GM18502 (cell line): ENCODE measurements at regions not wholly inside any gene's neighbourhood (a gene's known extent, or its start where the extent isn't known, plus 50 kb on each side); places are given as distances from the start of the nearest gene placed in this dataset.

ENCODE experiments used
- ATAC-seq: cut with Tn5 transposase; IDR thresholded peaks from one replicate; pipeline ENCODE4 v1.9.1; 2021; ENCODE audit warnings: mild to moderate bottlenecking; ENCODE audit not compliant: unreplicated experiment, poor library complexity

DNA sequence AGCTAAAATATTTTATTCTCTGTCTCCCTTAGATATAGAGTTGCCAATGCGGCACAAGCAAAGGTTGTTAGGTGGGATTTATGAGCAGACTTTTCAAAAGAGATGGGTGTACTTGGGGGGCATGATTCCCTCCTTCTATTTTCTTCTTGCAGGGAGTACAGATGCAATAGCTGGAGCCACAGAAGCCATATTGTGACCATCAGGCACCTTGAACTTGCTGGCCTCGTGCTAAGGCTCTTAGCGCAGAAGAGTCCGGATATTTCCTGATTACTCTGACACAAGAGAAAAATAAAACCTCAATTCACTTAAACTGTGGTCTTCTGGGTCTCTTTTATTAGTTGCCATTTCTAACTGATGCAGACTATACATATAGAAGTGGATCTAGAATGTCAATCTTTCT lies 547.4 kb downstream of the MIAT start:
- ATAC-seq = no peak

DNA sequence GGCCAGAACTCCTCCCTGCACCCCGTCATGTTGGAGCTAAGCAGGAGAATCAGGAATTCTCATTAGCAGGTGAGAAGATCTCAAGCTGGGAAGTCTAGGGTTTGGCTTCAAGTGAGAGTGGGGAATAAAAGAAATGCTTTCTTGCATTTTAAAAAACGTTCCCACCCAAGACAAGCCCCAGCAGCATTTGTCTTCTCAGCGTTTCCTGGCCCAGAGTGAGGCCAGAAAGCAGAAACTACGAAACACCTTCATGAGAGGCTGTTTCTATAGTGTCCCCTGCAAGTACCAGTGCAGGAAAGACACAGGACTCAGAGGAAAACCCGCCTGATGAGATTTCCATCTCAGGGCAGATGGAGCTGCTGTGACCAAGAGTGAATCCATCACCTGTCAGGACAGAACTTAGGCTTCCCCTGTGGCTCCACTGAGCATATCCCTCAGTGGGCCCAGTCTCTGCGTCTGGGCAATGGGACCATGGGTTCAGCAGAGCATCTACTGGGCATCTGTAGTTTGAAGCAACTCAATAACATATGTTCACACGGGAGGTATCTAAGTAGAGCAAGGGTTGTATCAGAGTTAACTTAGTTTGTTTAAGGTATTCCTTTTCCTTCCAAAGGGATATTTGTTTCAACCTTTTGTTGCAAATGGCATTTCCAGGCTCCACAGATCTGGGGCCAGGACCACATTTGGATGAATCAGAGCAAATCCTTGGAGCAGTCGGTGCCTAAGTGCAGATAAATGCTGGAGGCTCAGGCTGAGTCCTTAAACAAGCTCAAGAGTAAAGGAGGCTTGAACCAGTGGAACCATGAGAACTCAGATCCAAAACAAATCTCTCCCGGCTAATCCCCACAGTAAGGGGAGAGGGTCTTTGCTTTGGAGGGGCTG lies 548.3 kb downstream of the MIAT start:
- ATAC-seq = no peak

GRCh38 chr22:27206374-27207133 lies 549.2 kb downstream of the MIAT start:
- ATAC-seq = no peak

GRCh38 chr22:27207266-27207665 lies 549.9 kb downstream of the MIAT start:
- ATAC-seq = no peak

DNA sequence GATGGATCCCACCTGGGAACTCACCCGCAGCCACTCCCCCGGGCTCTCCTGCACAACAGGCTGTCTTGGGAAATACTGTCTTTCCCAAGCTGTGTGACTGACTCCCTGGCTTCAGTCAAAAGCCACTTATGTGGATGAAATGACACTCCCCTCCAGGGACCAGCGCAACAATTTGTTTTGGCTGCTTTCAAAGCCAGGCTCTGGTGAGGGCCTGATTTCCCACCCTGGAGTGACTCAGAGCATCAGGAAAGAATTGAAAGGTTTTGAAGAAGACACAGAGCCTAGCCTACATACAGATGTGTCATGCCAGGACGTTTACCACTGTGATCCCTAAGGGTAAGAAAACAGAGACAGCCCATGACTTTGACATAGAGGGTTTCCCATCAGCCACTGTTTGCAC lies 550.5 kb downstream of the MIAT start:
- no peak for ATAC-seq

DNA sequence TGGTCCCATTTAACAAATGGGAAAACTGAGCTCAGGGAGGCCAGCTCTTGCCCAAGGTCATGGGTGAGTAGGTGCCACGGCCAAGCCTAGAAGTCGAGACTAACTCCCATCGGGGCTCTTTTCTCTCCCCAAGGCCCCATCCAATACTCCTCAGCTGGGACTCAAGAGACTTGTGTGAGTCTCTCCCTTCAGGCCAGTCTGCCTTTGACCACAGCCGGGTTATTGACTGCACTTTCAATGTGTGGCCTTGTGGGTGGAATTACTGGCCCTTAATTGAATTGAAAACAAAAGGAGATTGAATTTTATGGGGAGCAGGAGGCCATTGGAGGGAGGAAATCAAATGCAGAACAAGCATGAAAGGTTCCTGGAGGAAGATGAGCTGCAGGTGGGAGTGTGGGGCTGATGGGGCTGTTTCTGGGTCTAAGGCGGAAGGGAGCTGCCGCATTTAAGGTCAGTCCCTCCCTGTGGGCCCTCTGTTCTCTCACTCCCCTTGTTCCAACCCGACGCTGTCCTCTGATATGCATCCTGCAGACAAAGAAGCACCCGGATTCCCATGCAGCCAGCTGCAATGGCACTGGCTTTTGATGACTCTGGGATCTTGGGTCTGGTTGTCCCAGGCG lies 552.8 kb downstream of the MIAT start:
- ATAC-seq = no peak

DNA sequence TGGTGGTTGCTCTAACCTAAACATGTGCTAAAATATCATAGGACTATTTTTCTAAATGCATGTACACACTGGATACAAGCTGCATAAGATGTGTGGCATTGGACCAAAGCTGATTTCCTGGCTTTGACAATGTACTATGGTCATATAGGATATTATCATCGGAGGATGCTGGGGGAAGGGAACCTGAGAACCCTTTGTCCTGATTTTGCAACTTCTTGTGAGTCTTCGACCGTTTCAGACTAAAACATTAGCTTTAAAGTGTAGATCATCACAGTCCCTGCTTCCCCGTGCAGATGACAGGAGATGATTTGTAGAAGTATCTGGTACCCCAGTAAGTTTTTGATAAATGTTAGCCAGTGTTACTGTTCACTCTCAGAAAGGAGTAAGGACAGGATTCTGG lies 554.7 kb downstream of the MIAT start:
- ATAC-seq = no peak

DNA sequence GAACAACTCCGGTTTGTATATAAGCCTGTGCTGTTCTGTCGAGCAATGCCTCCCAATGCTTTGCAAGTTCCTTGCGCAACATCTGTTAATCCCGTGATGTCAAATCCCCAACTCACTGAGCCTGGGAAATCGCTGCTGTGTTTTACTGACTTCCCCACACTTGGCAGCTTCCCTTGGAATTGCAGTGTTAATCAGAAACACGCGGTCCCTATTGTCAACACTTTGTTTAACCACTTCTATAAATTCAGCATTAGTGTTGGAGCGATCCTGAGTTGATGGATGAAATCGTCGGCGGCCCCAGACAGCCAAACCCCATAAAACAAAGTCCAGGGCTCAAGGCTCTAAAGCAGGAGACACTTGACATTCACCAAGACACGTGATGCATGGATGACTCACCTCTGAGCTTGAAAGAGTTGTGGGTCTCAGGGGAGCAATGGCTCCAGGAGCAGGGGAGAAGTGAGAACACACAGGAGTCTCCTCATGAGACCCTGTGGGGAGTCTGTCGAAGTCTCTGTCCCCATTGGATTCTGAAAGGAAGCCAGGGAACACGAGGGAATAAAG lies 555.3 kb downstream of the MIAT start:
- ATAC-seq = no peak

DNA sequence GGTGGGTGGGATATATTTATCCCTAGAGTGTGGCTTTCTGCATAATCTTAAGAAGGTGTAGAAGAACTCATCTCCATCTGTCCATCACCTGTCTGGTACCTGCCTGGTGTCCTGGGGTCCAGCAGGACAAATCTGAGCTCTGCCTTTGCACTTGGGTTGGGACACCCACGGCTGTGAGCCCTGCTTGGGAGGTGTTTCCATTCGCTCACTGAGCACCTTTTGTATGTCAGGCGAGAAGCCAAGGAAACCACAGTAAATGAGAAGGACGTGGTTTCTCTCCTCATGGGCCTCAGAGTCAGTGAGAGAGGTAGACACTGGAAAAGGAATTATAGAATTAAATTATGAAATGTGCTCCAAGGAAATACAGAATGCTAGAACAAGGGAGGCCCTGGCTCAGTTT lies 555.9 kb downstream of the MIAT start:
- ATAC-seq = no peak

DNA sequence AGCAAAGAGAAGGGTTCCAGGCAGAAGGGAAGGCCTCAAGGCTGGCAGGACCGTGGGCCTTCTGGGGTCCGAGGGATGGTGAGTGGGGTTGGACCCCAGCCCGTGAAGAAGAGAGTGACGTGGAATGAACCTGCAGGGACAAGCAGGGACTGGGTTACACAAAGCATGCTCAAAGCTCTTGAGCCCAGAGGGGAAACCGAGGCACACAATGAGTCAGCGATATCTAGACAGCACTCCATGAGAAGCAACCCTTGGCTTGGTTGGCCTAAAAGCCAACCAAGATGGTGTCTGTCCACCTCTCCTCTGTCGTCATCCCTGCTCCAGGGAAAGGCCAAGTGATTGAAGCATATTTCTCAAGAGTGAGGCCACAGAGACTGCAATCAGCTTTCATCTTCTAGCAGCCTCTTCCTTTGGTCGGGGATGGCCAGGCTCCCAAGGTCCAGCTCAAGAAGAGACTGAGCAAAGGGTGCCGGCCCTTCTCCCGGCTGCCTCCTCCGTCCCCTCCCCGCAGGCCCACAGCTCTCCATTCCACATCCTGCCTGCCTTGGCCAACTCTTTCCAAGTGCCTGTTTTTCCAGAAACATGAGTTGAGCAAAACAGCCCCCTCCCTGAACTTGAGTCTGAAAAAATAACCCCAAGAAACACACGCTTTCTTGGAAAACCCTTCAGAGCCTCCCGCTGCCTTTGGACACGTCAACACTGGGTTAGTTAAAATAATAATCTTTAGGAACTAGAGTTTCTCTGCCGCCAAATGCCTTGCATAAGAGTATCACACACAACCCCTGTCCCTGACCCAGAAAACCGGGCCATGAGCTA lies 556.6 kb downstream of the MIAT start:
- ATAC-seq = no peak

- ATAC-seq = no peak
Measured at GRCh38 chr22:27214691-27215090, 557.3 kb downstream of the MIAT start.

DNA sequence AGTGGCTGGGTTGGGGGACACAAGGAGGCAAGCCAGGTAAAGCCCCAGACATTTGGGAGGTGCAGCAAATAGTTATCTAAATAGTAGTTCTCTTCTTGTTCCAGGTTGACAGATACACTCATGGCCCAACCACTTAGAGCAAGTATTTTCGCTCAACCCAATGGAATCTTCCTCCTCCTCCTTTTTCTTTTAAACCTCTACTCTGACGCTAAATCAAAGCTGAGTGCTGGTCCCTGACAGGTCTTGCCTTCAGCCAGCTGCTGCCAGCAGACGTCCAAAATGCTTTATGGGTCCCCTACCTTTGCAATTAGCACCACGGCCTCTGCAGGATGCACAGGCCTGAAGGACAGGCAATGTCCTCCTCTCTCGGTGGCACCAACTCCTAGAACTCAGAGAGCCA lies 558.5 kb downstream of the MIAT start:
- no peak for ATAC-seq

- no peak for ATAC-seq
Measured at GRCh38 chr22:27216444-27216843, 559.1 kb downstream of the MIAT start.

DNA sequence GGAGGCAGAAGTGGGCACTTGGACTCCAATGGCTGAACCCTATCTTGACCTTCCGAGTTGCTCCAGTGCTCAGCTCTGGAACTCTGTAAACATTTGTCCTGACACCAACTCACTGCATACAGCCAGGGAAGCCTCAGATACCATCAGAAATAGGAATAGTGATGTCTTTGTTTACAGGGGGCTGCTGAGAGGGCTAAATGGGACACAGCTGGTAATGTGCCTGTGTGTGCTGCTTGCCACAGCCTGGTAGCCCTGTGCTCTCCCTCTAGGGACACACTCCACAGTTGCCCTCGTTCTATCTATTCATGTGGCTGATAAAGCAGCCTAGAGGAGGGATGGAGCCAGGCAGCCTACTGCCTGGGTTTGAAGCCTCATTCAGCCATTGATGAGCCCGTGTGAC lies 559.8 kb downstream of the MIAT start:
- ATAC-seq = no peak

DNA sequence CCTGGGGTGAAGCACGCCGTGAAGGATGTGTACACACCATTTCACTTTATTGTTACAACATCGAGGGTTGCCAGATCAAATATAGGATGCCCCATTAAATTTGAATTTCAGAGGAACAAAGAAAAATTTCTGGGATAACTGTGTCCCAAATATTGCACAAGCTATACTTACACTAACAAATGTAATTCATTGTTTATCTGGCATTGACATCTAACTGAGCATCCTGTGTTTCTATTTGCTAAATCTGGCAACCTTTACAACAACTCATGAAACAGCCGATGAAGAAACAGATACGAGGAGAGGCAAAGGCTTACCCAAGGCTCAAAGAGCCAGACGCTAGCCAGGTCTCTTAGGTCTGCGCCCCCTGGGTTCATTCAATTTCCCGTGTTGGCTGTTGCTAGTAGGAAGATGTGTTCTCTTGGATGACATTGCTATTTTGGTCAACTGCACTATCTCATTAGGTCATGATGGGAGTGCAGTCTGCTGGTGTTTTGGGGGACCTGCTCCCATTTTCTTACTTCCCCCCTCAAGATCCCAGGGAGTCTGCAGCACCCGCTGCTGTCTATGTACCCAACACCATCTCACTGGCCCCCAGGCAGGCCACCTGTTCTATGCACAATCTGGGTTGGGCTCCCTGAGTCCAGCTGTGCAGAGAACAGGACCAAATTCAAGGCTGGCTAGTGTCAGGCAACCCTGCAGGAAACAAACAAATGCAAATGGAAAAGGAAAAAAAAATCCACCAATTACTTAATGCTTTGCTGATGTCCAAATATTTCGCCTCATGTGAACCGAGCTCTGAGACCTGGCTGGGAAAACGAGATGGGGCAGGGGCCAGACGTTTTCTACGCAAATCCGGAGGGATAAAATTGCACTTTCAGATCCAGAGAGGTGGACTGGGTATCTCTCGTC lies 560.9 kb downstream of the MIAT start:
- no peak for ATAC-seq

DNA sequence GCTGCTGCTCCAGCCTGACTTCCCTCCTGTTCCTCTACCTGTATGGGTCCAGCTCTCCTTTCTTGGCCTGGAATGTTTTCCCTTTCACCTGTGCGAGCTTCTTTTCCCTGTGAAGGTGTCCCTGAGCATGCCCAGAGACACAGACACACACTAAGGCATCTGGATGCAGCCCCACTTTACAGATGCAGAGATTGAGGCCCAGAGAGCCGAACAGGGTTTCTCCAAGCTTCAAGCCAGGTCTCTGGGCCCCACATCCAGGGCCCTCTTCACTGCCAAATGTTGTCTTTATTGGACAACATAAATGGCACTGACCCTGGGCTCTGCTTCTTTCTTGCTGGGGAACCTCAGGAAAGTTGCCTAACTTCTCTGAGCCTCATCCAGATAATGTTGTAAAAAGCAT lies 561.6 kb downstream of the MIAT start:
- no peak for ATAC-seq

DNA sequence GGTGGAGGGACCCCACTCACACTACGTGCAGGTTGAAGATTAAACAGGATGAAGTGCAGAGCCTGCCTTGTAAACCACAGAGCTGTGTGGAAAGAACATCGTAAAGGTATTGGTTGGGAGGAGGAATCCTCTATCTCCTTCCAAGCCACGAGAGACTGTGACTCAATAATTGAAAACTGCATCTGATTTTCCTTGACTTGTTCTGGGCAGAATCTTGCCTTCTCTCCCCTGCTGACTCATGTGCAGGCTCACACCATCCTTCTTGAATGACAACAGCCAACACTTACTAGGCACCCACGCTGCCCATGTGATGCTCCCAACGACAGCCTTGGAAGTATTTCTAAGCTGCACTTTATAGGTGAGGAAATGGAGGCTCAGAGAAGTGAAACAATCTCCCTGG lies 563.0 kb downstream of the MIAT start:
- no peak for ATAC-seq

- ATAC-seq = no peak
Measured at GRCh38 chr22:27222178-27222577, 564.8 kb downstream of the MIAT start.
